ENCODE measurements at regions not wholly inside any gene's neighbourhood (a gene's known extent, or its start where the extent isn't known, plus 50 kb on each side); places are given as distances from the start of the nearest gene placed in this dataset.

GRCh38 chr11:59264736-59265135 is 52.0 kb upstream of the MPEG1 start:
- TF ChIP-seq POLR2A (IDR thresholded peaks at IDR 0.05), result no peak
- TF ChIP-seq, protein P1, sequence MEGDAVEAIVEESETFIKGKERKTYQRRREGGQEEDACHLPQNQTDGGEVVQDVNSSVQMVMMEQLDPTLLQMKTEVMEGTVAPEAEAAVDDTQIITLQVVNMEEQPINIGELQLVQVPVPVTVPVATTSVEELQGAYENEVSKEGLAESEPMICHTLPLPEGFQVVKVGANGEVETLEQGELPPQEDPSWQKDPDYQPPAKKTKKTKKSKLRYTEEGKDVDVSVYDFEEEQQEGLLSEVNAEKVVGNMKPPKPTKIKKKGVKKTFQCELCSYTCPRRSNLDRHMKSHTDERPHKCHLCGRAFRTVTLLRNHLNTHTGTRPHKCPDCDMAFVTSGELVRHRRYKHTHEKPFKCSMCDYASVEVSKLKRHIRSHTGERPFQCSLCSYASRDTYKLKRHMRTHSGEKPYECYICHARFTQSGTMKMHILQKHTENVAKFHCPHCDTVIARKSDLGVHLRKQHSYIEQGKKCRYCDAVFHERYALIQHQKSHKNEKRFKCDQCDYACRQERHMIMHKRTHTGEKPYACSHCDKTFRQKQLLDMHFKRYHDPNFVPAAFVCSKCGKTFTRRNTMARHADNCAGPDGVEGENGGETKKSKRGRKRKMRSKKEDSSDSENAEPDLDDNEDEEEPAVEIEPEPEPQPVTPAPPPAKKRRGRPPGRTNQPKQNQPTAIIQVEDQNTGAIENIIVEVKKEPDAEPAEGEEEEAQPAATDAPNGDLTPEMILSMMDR (IDR thresholded peaks at IDR 0.05), result no peak

All from upper lobe of left lung (tissue), 4 donors.